Naive thymus-derived CD4-positive, alpha-beta T cell (primary cell): ENCODE measurements at regions not wholly inside any gene's neighbourhood (a gene's known extent, or its start where the extent isn't known, plus 50 kb on each side); places are given as distances from the start of the nearest gene placed in this dataset.

Experiments used
- ATAC-seq: fragments of 150-1000 bp; cut with Tn5 transposase; 2 replicates; pipeline ENCODE4 v1.10.0; 2021; ENCODE audit warnings: mild to moderate bottlenecking, moderate library complexity
- CTCF ChIA-PET: fragments of 350-600 bp; sonication (Branson Sonifier 250); formaldehyde crosslinking; loops from one replicate; lab custom pipeline; 2021; ENCODE audit warnings: antibody characterized with exemption; lab: Charles Lee
- POLR2A ChIA-PET: fragments of 350-600 bp; sonication (Branson Sonifier 250); formaldehyde crosslinking; loops from one replicate; lab custom pipeline; 2021; ENCODE audit warnings: antibody characterized with exemption, inconsistent platforms; lab: Charles Lee
- DNase-seq, 9 donors: peaks; one replicate each; pipeline versions ENCODE4 v3.0.0 to v3.0.0-alpha.2; 2020 to 2022; ENCODE audit warnings: mixed read lengths in 1 of 9
- H3K27ac ChIP-seq: one replicate; pipeline ENCODE4 v1.7.0; 2013; ENCODE audit warnings: mild to moderate bottlenecking, low read depth, low read length, moderate library complexity
- H3K27me3 ChIP-seq, 2 donors: one replicate each; pipeline ENCODE4 v1.7.0; 2013; ENCODE audit warnings: low read length in 2 of 2, mild to moderate bottlenecking in 2 of 2, moderate library complexity in 2 of 2; ENCODE audit not compliant: control insufficient read depth in 2 of 2, insufficient read depth in 2 of 2
- H3K36me3 ChIP-seq, 3 experiments: 1 replicate in 2 of 3; 2 replicates in 1 of 3; pipeline ENCODE4 v1.7.0; 2013; ENCODE audit warnings: low read length in 3 of 3, mild to moderate bottlenecking in 3 of 3, moderate library complexity in 1 of 3; ENCODE audit not compliant: insufficient read depth in 3 of 3, control insufficient read depth in 2 of 3
- H3K4me1 ChIP-seq, 2 donors: one replicate each; pipeline ENCODE4 v1.7.0; 2013; ENCODE audit warnings: low read length in 2 of 2, mild to moderate bottlenecking in 2 of 2, moderate library complexity in 1 of 2; ENCODE audit not compliant: control insufficient read depth in 2 of 2, insufficient read depth in 2 of 2
- H3K4me3 ChIP-seq: 2 replicates; pipeline ENCODE4 v1.7.0; 2013; ENCODE audit warnings: mild to moderate bottlenecking, low read length
- H3K9me3 ChIP-seq, 3 experiments: 1 replicate in 2 of 3; 2 replicates in 1 of 3; pipeline ENCODE4 v1.7.0; 2013; ENCODE audit warnings: low read length in 3 of 3; ENCODE audit not compliant: control insufficient read depth in 2 of 3
- H3K27ac Mint-ChIP-seq, 9 donors: one replicate each; pipeline ENCODE4 v1.8.0; 2020 to 2022; ENCODE audit warnings: mixed read lengths in 9 of 9, mild to moderate bottlenecking in 8 of 9, moderate library complexity in 5 of 9, inconsistent platforms in 2 of 9
- H3K27me3 Mint-ChIP-seq, 5 donors: one replicate each; pipeline ENCODE4 v1.8.0; 2021 to 2022; ENCODE audit warnings: mixed read lengths in 5 of 5, mild to moderate bottlenecking in 1 of 5
- H3K36me3 Mint-ChIP-seq, 5 donors: one replicate each; pipeline ENCODE4 v1.8.0; 2020 to 2022; ENCODE audit warnings: mixed read lengths in 5 of 5, mild to moderate bottlenecking in 3 of 5, inconsistent platforms in 1 of 5
- H3K4me1 Mint-ChIP-seq, 7 donors: one replicate each; pipeline ENCODE4 v1.8.0; 2020 to 2022; ENCODE audit warnings: mixed read lengths in 7 of 7, mild to moderate bottlenecking in 3 of 7, inconsistent platforms in 1 of 7
- H3K4me3 Mint-ChIP-seq, 10 donors: one replicate each; pipeline ENCODE4 v1.8.0; 2020 to 2022; ENCODE audit warnings: mild to moderate bottlenecking in 10 of 10, mixed read lengths in 10 of 10, moderate library complexity in 6 of 10, inconsistent platforms in 2 of 10
- H3K9me3 Mint-ChIP-seq, 11 donors: one replicate each; pipeline ENCODE4 v1.8.0; 2020 to 2022; ENCODE audit warnings: mixed read lengths in 11 of 11, mild to moderate bottlenecking in 4 of 11, inconsistent platforms in 1 of 11, moderate library complexity in 1 of 11
- intact Hi-C, 2 donors: fragments of 100-400 bp; cut with micrococcal nuclease; formaldehyde crosslinking; loops; one replicate each; pipeline ENCODE4 v1.15.1; 2023

GRCh38 chr16:48050871-48051270, 104.9 kb downstream of the ABCC12 start:
- H3K27ac ChIP-seq: no peak overlapping the region
- ChIA-PET CTCF (no interaction called here), POLR2A (no interaction called here)
- intact Hi-C loops: loop anchor here in 1 of 2 donors (5.0 kb wide), 1 partner anchor 106 kb away; the partner anchor contains the start of gene ABCC12
- Mint-ChIP-seq H3K27me3 (peaks cover 18 to 43% (median 20%) of the 10 kb centered on the region in 5 donors), H3K4me1 (peaks cover 0 to 5% (median 0%) of the 10 kb centered on the region in 7 donors), H3K9me3 (no peaks in the 10 kb centered on the region), H3K27ac (no peak overlapping the region), H3K36me3 (no peaks in the 10 kb centered on the region), H3K4me3 (no peak overlapping the region)
- H3K4me3 ChIP-seq: no peak overlapping the region
- H3K36me3 ChIP-seq: no peaks in the 10 kb centered on the region
- no peaks in the 10 kb centered on the region for H3K9me3 ChIP-seq
- no peaks in the 10 kb centered on the region for H3K4me1 ChIP-seq
- DNase-seq: no peak
- ATAC-seq: no peak
- H3K27me3 ChIP-seq: no peaks in the 10 kb centered on the region

GRCh38 chr16:48049847-48050246, 105.9 kb downstream of the ABCC12 start:
- Mint-ChIP-seq H3K27ac (no peak overlapping the region), H3K9me3 (no peaks in the 10 kb centered on the region), H3K36me3 (no peaks in the 10 kb centered on the region), H3K4me1 (peaks cover 0 to 3% (median 0%) of the 10 kb centered on the region in 7 donors), H3K27me3 (peaks cover 16 to 42% (median 21%) of the 10 kb centered on the region in 5 donors), H3K4me3 (no peak overlapping the region)
- ChIA-PET POLR2A (no interaction called here), CTCF (no interaction called here)
- DNase-seq: no peak
- no peaks in the 10 kb centered on the region for H3K27me3 ChIP-seq
- H3K9me3 ChIP-seq: no peaks in the 10 kb centered on the region
- H3K36me3 ChIP-seq: no peaks in the 10 kb centered on the region
- intact Hi-C loops: loop anchor here in 1 of 2 donors (5.0 kb wide), 1 partner anchor 107 kb away; the partner anchor contains the start of gene ABCC12
- ATAC-seq: no peak
- H3K4me1 ChIP-seq: no peaks in the 10 kb centered on the region
- H3K4me3 ChIP-seq: no peak overlapping the region
- no peak overlapping the region for H3K27ac ChIP-seq

GRCh38 chr16:48047720-48048119, 108.1 kb downstream of the ABCC12 start:
- DNase-seq: no peak
- Histone ChIP-seq H3K4me1 (no peaks in the 10 kb centered on the region), H3K36me3 (no peaks in the 10 kb centered on the region), H3K27me3 (no peaks in the 10 kb centered on the region), H3K9me3 (no peaks in the 10 kb centered on the region), H3K4me3 (no peak overlapping the region), H3K27ac (no peak overlapping the region)
- Mint-ChIP-seq H3K27me3 (peaks cover 8 to 35% (median 15%) of the 10 kb centered on the region in 5 donors), H3K9me3 (no peaks in the 10 kb centered on the region), H3K27ac (no peak overlapping the region), H3K4me3 (no peak overlapping the region), H3K36me3 (no peaks in the 10 kb centered on the region), H3K4me1 (no peaks in the 10 kb centered on the region)
- ChIA-PET CTCF (no interaction called here), POLR2A (no interaction called here)
- intact Hi-C loops: no loop called here
- no peak for ATAC-seq

DNA sequence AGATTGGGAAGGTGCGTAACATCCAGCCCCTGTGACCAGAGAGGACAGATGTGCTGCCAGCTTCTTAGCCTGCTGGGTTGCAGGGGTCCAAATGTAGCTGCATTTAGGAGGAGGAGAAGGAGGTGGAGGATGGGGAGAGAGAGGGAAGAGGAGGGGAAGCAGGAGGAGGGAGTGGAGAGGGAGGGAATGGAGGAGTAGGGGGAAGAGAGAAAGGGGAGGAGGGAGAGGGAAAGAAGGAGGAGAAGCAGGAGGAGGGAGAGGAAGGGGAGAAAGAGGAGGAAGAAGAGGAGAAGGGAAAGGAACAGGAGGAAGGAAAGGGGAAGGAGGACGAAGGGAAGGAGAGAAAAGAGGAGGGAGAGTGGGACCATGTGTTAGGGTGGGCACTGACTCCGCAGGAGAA, 108.6 kb downstream of the ABCC12 start:
- H3K36me3 Mint-ChIP-seq: no peaks in the 10 kb centered on the region

DNA sequence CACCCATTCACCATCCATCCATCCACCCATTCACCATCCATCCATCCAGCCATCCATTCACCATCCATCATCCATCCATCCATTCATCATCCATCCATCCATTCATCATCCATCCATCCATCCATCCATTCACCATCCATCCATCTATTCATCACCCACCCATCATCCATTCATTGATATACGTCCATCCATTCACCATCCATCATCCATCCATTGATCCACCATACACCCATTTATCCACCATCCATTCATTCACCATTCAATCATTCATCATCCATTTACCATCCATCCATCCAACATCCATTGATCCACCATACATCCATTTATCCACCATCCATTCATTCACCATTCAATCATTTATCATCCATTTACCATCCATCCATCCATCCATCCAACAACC, 111.7 kb downstream of the ABCC12 start:
- Mint-ChIP-seq H3K27ac (no peak overlapping the region), H3K4me3 (no peak overlapping the region), H3K36me3 (no peaks in the 10 kb centered on the region), H3K4me1 (no peaks in the 10 kb centered on the region), H3K9me3 (peaks cover 0 to 5% (median 0%) of the 10 kb centered on the region in 11 donors), H3K27me3 (peaks cover 3 to 34% (median 14%) of the 10 kb centered on the region in 5 donors)
- no peaks in the 10 kb centered on the region for H3K36me3 ChIP-seq
- POLR2A ChIA-PET: no interaction called here
- H3K9me3 ChIP-seq: no peaks in the 10 kb centered on the region
- ATAC-seq (no peak), DNase-seq (no peak)
- CTCF ChIA-PET: no interaction called here
- H3K4me1 ChIP-seq: no peaks in the 10 kb centered on the region
- no peak overlapping the region for H3K4me3 ChIP-seq
- no peaks in the 10 kb centered on the region for H3K27me3 ChIP-seq
- no peak overlapping the region for H3K27ac ChIP-seq
- intact Hi-C loops: no loop called here

More for the DNA sequence above, 108.6 kb downstream of the ABCC12 start:
- Mint-ChIP-seq H3K4me1 (no peaks in the 10 kb centered on the region), H3K27ac (no peak overlapping the region), H3K4me3 (no peak overlapping the region), H3K27me3 (peaks cover 5 to 30% (median 12%) of the 10 kb centered on the region in 5 donors), H3K9me3 (no peaks in the 10 kb centered on the region)
- no peaks in the 10 kb centered on the region for H3K9me3 ChIP-seq
- intact Hi-C loops: no loop called here
- DNase-seq (no peak), ATAC-seq (no peak)
- no peak overlapping the region for H3K27ac ChIP-seq
- H3K36me3 ChIP-seq: no peaks in the 10 kb centered on the region
- no peaks in the 10 kb centered on the region for H3K4me1 ChIP-seq
- CTCF ChIA-PET: no interaction called here
- no peak overlapping the region for H3K4me3 ChIP-seq
- no peaks in the 10 kb centered on the region for H3K27me3 ChIP-seq
- POLR2A ChIA-PET: no interaction called here

GRCh38 chr16:48041981-48042421, 113.8 kb downstream of the ABCC12 start:
- peaks cover 0 to 6% (median 0%) of the 10 kb centered on the region in 11 donors for H3K9me3 Mint-ChIP-seq
- ChIA-PET POLR2A (no interaction called here), CTCF (no interaction called here)
- no peak for ATAC-seq
- H3K27ac Mint-ChIP-seq: no peak overlapping the region
- no peaks in the 10 kb centered on the region for H3K36me3 ChIP-seq
- H3K4me1 Mint-ChIP-seq: no peaks in the 10 kb centered on the region
- no peak for DNase-seq
- no peak overlapping the region for H3K27ac ChIP-seq
- H3K4me1 ChIP-seq: no peaks in the 10 kb centered on the region
- no peak overlapping the region for H3K4me3 Mint-ChIP-seq
- H3K27me3 ChIP-seq: no peaks in the 10 kb centered on the region
- no peaks in the 10 kb centered on the region for H3K36me3 Mint-ChIP-seq
- H3K27me3 Mint-ChIP-seq: peaks cover 1 to 18% (median 14%) of the 10 kb centered on the region in 5 donors
- H3K9me3 ChIP-seq: no peaks in the 10 kb centered on the region
- intact Hi-C loops: no loop called here
- no peak overlapping the region for H3K4me3 ChIP-seq

- H3K9me3 ChIP-seq: peaks cover 0 to 3% (median 0%) of the 10 kb centered on the region in 3 experiments
- Mint-ChIP-seq H3K27ac (no peak overlapping the region), H3K4me3 (no peak overlapping the region), H3K36me3 (no peaks in the 10 kb centered on the region), H3K27me3 (peaks cover 0 to 15% (median 5%) of the 10 kb centered on the region in 5 donors), H3K4me1 (no peaks in the 10 kb centered on the region), H3K9me3 (peaks cover 0 to 16% (median 3%) of the 10 kb centered on the region in 11 donors)
- no peaks in the 10 kb centered on the region for H3K36me3 ChIP-seq
- POLR2A ChIA-PET: no interaction called here
- no peaks in the 10 kb centered on the region for H3K4me1 ChIP-seq
- CTCF ChIA-PET: no interaction called here
- H3K27ac ChIP-seq: no peak overlapping the region
- no peaks in the 10 kb centered on the region for H3K27me3 ChIP-seq
- no peak overlapping the region for H3K4me3 ChIP-seq
- DNase-seq (no peak), ATAC-seq (no peak)
- intact Hi-C loops: no loop called here
Measured at GRCh38 chr16:48035142-48035541, 120.7 kb downstream of the ABCC12 start.
